ENCODE measurements at regions not wholly inside any gene's neighbourhood (a gene's known extent, or its start where the extent isn't known, plus 50 kb on each side); places are given as distances from the start of the nearest gene placed in this dataset.

DNA sequence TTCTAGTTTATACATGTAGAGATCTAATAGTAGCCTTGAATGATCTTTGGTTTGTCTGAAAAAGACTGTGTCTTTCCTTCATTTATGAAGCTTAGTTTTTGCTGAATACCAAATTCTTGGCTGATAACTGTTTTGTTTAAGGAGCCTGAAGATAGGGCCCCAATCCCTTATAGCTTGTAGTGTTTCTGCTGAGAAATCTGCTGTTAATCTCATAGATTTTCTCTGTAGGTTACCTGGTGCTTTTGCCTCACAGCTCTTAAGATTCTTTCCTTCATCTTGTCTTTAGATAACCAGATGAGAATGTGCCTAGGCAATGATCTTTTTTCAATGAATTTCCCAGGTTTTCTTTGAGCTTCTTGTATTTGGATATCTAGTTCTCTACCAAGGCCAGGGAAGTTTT is 562.1 kb downstream of the XIRP2 start:
- H3K36me3 Mint-ChIP-seq = no peaks in the 10 kb centered on the region

DNA sequence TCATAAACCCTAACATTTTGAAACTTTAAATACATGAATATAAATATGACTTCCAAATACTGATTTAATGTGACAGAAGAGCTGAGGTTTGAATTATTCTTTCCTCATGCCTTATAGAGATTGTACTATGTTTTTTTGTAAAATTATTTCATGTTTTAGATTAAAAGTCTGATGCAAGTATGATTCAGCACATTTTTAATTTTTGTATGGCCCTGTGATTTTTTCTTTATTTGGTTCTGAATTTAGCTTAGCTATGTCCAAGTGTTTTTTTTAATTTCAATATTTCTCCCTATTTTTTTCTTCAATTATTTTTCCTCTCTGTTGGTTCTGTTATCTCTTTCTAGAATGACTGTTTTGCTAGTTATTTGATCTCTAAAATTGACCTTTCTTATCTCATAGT is 552.1 kb downstream of the XIRP2 start:
- H3K9me3 ChIP-seq = no peaks in the 10 kb centered on the region
- no peaks in the 10 kb centered on the region for H3K27me3 ChIP-seq (replicated peaks in 1 of 2; ENCODE audit: control insufficient read depth in 2 of 2, extremely low read depth in 1 of 2, insufficient read depth in 2 of 2, low read length in 1 of 2)
- CTCF ChIA-PET = interaction anchor here (0.7 kb wide), 2 partner anchors 54 to 112 kb away, joined by 3 to 4 read pairs; no protein-coding TSS in a partner anchor
- no peaks in the 10 kb centered on the region for H3K36me3 ChIP-seq (ENCODE audit: control insufficient read depth in 2 of 2, extremely low read depth in 1 of 2, insufficient read depth in 1 of 2, low read length in 1 of 2)
- H3K4me3 ChIP-seq (ENCODE audit: control insufficient read depth in 1 of 2, extremely low read depth in 1 of 2, low read length in 1 of 2) = no peak overlapping the region
- Mint-ChIP-seq H3K9me3 (peaks cover 0 to 9% (median 9%) of the 10 kb centered on the region in 3 donors), H3K27me3 (no peaks in the 10 kb centered on the region), H3K4me3 (no peak overlapping the region), H3K4me1 (no peaks in the 10 kb centered on the region), H3K27ac (no peak overlapping the region), H3K36me3 (no peaks in the 10 kb centered on the region)
- POLR2A ChIA-PET = interaction anchor here in 1 of 2 donors (0.6 kb wide), 1 partner anchor 939 kb away, joined by 3 read pairs; no protein-coding TSS in a partner anchor
- no peaks in the 10 kb centered on the region for H3K4me1 ChIP-seq (ENCODE audit: control insufficient read depth in 1 of 2, extremely low read depth in 1 of 2, insufficient read depth in 2 of 2, low read length in 2 of 2)
- ATAC-seq (replicated peaks in 1 of 4) (no peak), DNase-seq (no peak)
- H3K27ac ChIP-seq (ENCODE audit: low read length) = no peak overlapping the region

More for the DNA sequence above, 562.1 kb downstream of the XIRP2 start:
- no peak overlapping the region for H3K4me3 ChIP-seq (ENCODE audit: control insufficient read depth in 1 of 2, extremely low read depth in 1 of 2, low read length in 1 of 2)
- no peaks in the 10 kb centered on the region for H3K27me3 ChIP-seq (replicated peaks in 1 of 2; ENCODE audit: control insufficient read depth in 2 of 2, extremely low read depth in 1 of 2, insufficient read depth in 2 of 2, low read length in 1 of 2)
- CTCF ChIA-PET = no interaction called here
- Mint-ChIP-seq H3K4me3 (no peak overlapping the region), H3K27ac (no peak overlapping the region), H3K4me1 (no peaks in the 10 kb centered on the region), H3K9me3 (peaks cover 27 to 51% (median 42%) of the 10 kb centered on the region in 3 donors), H3K27me3 (no peaks in the 10 kb centered on the region)
- no peak for ATAC-seq (replicated peaks in 1 of 4)
- no peaks in the 10 kb centered on the region for H3K9me3 ChIP-seq
- POLR2A ChIA-PET = interaction anchor here in 1 of 2 donors (0.6 kb wide), 1 partner anchor 523 kb away, joined by 3 read pairs; no protein-coding TSS in a partner anchor
- no peaks in the 10 kb centered on the region for H3K36me3 ChIP-seq (ENCODE audit: control insufficient read depth in 2 of 2, extremely low read depth in 1 of 2, insufficient read depth in 1 of 2, low read length in 1 of 2)
- DNase-seq = no peak
- no peak overlapping the region for H3K27ac ChIP-seq (ENCODE audit: low read length)
- H3K4me1 ChIP-seq (ENCODE audit: control insufficient read depth in 1 of 2, extremely low read depth in 1 of 2, insufficient read depth in 2 of 2, low read length in 2 of 2) = no peaks in the 10 kb centered on the region

DNA sequence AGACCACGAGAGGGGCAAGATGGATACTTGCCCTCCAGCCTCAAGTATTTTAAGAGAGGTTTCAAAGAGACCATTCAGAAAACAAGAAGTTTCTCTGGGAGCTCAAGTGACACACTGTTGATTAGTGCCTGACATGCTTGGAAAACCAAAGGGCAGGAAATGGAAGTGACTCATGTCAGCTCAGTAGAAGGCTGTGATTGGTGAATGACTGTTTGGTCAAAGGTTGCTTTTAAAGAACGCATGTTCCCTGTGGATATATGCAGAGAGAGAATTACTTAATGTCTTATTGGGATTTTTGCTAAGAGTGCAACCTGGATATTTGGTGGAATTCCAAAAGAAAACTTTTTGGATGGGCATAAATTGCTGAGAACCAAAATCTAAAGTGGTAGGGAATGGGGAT is 549.9 kb downstream of the XIRP2 start:
- Histone ChIP-seq H3K27ac (ENCODE audit: low read length) (no peak overlapping the region), H3K4me1 (ENCODE audit: control insufficient read depth in 1 of 2, extremely low read depth in 1 of 2, insufficient read depth in 2 of 2, low read length in 2 of 2) (no peaks in the 10 kb centered on the region), H3K4me3 (ENCODE audit: control insufficient read depth in 1 of 2, extremely low read depth in 1 of 2, low read length in 1 of 2) (no peak overlapping the region), H3K36me3 (ENCODE audit: control insufficient read depth in 2 of 2, extremely low read depth in 1 of 2, insufficient read depth in 1 of 2, low read length in 1 of 2) (no peaks in the 10 kb centered on the region), H3K27me3 (replicated peaks in 1 of 2; ENCODE audit: control insufficient read depth in 2 of 2, extremely low read depth in 1 of 2, insufficient read depth in 2 of 2, low read length in 1 of 2) (no peaks in the 10 kb centered on the region), H3K9me3 (no peaks in the 10 kb centered on the region)
- no peak overlapping the region for H3K27ac Mint-ChIP-seq
- no peaks in the 10 kb centered on the region for H3K27me3 Mint-ChIP-seq
- ATAC-seq (replicated peaks in 1 of 4) (no peak), DNase-seq (no peak)
- peaks cover 0 to 3% (median 0%) of the 10 kb centered on the region in 3 donors for H3K9me3 Mint-ChIP-seq
- ChIA-PET POLR2A (no interaction called here), CTCF (no interaction called here)
- no peaks in the 10 kb centered on the region for H3K36me3 Mint-ChIP-seq
- WGBS (ENCODE audit: insufficient coverage) = 67% methylated on average over 1 of the region's 2 CpGs
- H3K4me1 Mint-ChIP-seq = no peaks in the 10 kb centered on the region
- H3K4me3 Mint-ChIP-seq = no peak overlapping the region

DNA sequence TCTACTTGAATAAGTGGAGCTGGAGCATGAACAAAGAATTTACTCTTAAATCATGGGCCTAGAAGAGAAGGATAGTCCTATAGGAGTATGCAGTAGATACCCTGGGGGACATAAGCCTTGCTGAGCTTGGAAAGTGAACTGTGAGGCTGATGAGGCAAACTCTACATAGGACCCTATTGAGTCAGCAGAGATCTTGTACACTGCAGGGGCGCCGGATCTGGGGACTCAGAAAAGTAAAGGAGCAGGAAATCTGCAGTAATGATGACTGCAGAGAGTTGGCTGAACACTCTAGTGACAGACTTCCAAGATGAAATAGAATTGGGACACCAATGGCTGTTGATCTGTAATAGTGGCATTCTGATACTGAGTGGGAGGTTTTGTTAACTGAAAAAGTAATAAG is 543.7 kb downstream of the XIRP2 start:
- Histone ChIP-seq H3K9me3 (no peaks in the 10 kb centered on the region), H3K4me1 (ENCODE audit: control insufficient read depth in 1 of 2, extremely low read depth in 1 of 2, insufficient read depth in 2 of 2, low read length in 2 of 2) (no peaks in the 10 kb centered on the region), H3K27me3 (replicated peaks in 1 of 2; ENCODE audit: control insufficient read depth in 2 of 2, extremely low read depth in 1 of 2, insufficient read depth in 2 of 2, low read length in 1 of 2) (no peaks in the 10 kb centered on the region), H3K36me3 (ENCODE audit: control insufficient read depth in 2 of 2, extremely low read depth in 1 of 2, insufficient read depth in 1 of 2, low read length in 1 of 2) (no peaks in the 10 kb centered on the region), H3K27ac (ENCODE audit: low read length) (no peak overlapping the region), H3K4me3 (ENCODE audit: control insufficient read depth in 1 of 2, extremely low read depth in 1 of 2, low read length in 1 of 2) (no peak overlapping the region)
- no peak for DNase-seq
- no peaks in the 10 kb centered on the region for H3K4me1 Mint-ChIP-seq
- H3K27ac Mint-ChIP-seq = no peak overlapping the region
- 94% methylated on average over 2 of the region's 2 CpGs for WGBS (ENCODE audit: insufficient coverage)
- ChIA-PET POLR2A (no interaction called here), CTCF (no interaction called here)
- H3K36me3 Mint-ChIP-seq = no peaks in the 10 kb centered on the region
- no peaks in the 10 kb centered on the region for H3K27me3 Mint-ChIP-seq
- no peak overlapping the region for H3K4me3 Mint-ChIP-seq
- ATAC-seq (replicated peaks in 1 of 4) = no peak
- peaks cover 1 to 5% (median 3%) of the 10 kb centered on the region in 3 donors for H3K9me3 Mint-ChIP-seq

DNA sequence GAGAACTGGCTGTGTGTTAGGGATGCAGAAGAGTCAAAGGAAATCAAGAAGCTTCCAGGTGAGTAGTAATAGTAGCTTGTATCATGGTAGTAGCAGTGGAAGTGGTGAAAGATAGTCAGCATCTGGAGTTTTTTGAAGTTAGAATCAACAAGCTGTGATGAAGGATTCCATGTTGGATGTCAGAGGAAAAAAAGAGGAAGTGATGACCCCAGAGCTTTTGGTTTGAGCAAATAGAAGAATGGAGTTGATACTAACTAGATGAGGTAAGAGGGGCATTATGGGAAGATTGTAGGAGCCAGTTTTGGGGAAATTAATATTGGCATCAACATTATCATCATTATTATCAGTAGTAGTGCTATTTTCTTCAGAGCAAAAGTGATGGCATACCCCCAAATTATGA is 542.2 kb downstream of the XIRP2 start:
- H3K9me3 ChIP-seq = no peaks in the 10 kb centered on the region
- ChIA-PET CTCF (no interaction called here), POLR2A (no interaction called here)
- Mint-ChIP-seq H3K36me3 (no peaks in the 10 kb centered on the region), H3K27ac (no peak overlapping the region), H3K27me3 (no peaks in the 10 kb centered on the region), H3K4me1 (no peaks in the 10 kb centered on the region), H3K4me3 (no peak overlapping the region), H3K9me3 (peaks cover 3 to 5% (median 3%) of the 10 kb centered on the region in 3 donors)
- ATAC-seq (replicated peaks in 1 of 4) (no peak), DNase-seq (no peak)
- H3K27ac ChIP-seq (ENCODE audit: low read length) = no peak overlapping the region
- no peak overlapping the region for H3K4me3 ChIP-seq (ENCODE audit: control insufficient read depth in 1 of 2, extremely low read depth in 1 of 2, low read length in 1 of 2)
- no peaks in the 10 kb centered on the region for H3K27me3 ChIP-seq (replicated peaks in 1 of 2; ENCODE audit: control insufficient read depth in 2 of 2, extremely low read depth in 1 of 2, insufficient read depth in 2 of 2, low read length in 1 of 2)
- no peaks in the 10 kb centered on the region for H3K36me3 ChIP-seq (ENCODE audit: control insufficient read depth in 2 of 2, extremely low read depth in 1 of 2, insufficient read depth in 1 of 2, low read length in 1 of 2)
- H3K4me1 ChIP-seq (ENCODE audit: control insufficient read depth in 1 of 2, extremely low read depth in 1 of 2, insufficient read depth in 2 of 2, low read length in 2 of 2) = no peaks in the 10 kb centered on the region

DNA sequence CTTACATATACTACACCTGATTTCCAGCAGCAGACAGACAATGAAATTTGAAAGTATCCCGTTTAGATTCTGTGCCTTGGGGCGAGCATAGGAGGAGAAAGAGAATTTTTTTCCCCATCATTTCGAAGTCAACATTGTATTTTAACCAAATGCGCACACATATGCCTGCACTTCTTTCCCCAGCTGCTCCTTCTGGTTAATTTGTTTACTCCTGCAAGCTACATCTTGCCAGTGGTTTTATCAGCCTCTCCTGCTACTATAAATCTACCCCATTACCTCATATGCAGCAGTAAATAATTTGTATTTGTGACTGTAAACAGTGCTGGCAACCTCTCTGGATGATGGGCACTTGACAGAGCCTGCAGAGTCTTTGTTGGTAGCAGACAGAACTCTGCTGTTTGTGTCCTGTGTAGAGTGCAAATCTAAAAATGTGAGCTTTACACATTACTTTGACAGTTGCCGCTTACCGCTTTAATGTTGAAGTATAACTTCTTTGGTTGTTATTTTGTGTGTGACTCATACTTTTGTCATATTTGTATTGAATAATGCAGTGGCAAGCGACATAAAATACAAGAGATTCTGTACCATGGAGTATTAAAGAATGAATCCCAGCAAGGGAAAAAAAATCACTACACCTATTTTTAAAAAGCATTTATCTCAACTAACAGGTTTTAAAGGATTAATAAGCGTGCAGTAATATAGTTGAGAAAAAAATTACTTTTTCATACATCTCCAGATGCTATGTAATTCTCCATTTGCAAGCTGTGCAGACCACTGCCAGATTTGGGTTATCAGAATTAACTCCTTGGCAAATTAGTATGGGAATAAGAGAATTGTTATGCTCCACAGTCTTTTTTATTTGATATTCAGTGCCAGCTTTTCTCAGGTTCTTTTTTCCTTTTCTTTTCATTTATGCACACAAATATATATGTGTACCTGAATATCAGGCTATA is 536.8 kb downstream of the XIRP2 start:
- WGBS (ENCODE audit: insufficient coverage) = no CpG with 5 or more reads among the region's 8 CpGs
- Mint-ChIP-seq H3K9me3 (peaks cover 2 to 5% (median 3%) of the 10 kb centered on the region in 3 donors), H3K27ac (no peak overlapping the region), H3K27me3 (no peaks in the 10 kb centered on the region), H3K4me3 (no peak overlapping the region), H3K36me3 (no peaks in the 10 kb centered on the region), H3K4me1 (no peaks in the 10 kb centered on the region)
- CTCF ChIA-PET = no interaction called here
- no peak for ATAC-seq (replicated peaks in 1 of 4)
- POLR2A ChIA-PET = interaction anchor here in 1 of 2 donors (0.6 kb wide), 1 partner anchor 14 kb away, joined by 5 read pairs; no protein-coding TSS in a partner anchor
- Histone ChIP-seq H3K4me1 (ENCODE audit: control insufficient read depth in 1 of 2, extremely low read depth in 1 of 2, insufficient read depth in 2 of 2, low read length in 2 of 2) (no peaks in the 10 kb centered on the region), H3K4me3 (ENCODE audit: control insufficient read depth in 1 of 2, extremely low read depth in 1 of 2, low read length in 1 of 2) (no peak overlapping the region), H3K27me3 (replicated peaks in 1 of 2; ENCODE audit: control insufficient read depth in 2 of 2, extremely low read depth in 1 of 2, insufficient read depth in 2 of 2, low read length in 1 of 2) (no peaks in the 10 kb centered on the region), H3K27ac (ENCODE audit: low read length) (no peak overlapping the region), H3K9me3 (no peaks in the 10 kb centered on the region), H3K36me3 (ENCODE audit: control insufficient read depth in 2 of 2, extremely low read depth in 1 of 2, insufficient read depth in 1 of 2, low read length in 1 of 2) (no peaks in the 10 kb centered on the region)
- no peak for DNase-seq

Measured in T-cell (primary cell).